ENCODE measurements at regions not wholly inside any gene's neighbourhood (a gene's known extent, or its start where the extent isn't known, plus 50 kb on each side); places are given as distances from the start of the nearest gene placed in this dataset.

GRCh38 chr1:157194731-157195520 lies 56.7 kb upstream of the ETV3 start:
- H2AFZ ChIP-seq (ENCODE audit: low read depth), result no peak overlapping the region
- no peak overlapping the region for H3K4me2 ChIP-seq
- H3K27me3 ChIP-seq (ENCODE audit: insufficient read depth), result peaks cover 62% of the 10 kb centered on the region
- H3K9me2 ChIP-seq, result no peaks in the 10 kb centered on the region
- POLR2A ChIA-PET, result no interaction called here
- no peaks in the 10 kb centered on the region for H3K4me1 ChIP-seq (ENCODE audit: control insufficient read depth in 1 of 2, insufficient read depth in 2 of 2, low read depth in 1 of 2, low read length in 1 of 2)
- CTCF ChIA-PET, result interaction anchor here (0.8 to 2.2 kb wide), 6 partner anchors 9 to 300 kb away, joined by 3 to 5 read pairs (median 4); no protein-coding TSS in a partner anchor
- no peaks in the 10 kb centered on the region for H3K79me2 ChIP-seq (ENCODE audit: insufficient read depth)
- TF ChIP-seq, protein P1, sequence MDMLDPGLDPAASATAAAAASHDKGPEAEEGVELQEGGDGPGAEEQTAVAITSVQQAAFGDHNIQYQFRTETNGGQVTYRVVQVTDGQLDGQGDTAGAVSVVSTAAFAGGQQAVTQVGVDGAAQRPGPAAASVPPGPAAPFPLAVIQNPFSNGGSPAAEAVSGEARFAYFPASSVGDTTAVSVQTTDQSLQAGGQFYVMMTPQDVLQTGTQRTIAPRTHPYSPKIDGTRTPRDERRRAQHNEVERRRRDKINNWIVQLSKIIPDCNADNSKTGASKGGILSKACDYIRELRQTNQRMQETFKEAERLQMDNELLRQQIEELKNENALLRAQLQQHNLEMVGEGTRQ (IDR thresholded peaks at IDR 0.05; ENCODE audit: borderline replicate concordance, low read depth, low read length), result no peak
- TF ChIP-seq NFIC (IDR thresholded peaks at IDR 0.05; ENCODE audit: borderline replicate concordance) (no peak), POLR2AphosphoS5 (IDR thresholded peaks at IDR 0.05; ENCODE audit: low read depth, low read length) (no peak), MXI1 (IDR thresholded peaks at IDR 0.05; ENCODE audit: low read depth, low read length) (no peak)
- no peaks in the 10 kb centered on the region for H4K20me1 ChIP-seq (ENCODE audit: insufficient read depth)
- H3K4me3 ChIP-seq (ENCODE audit: low read depth in 2 of 2, low read length in 1 of 2), result no peak overlapping the region
- H3K27ac ChIP-seq (ENCODE audit: low read depth in 2 of 2, low read length in 1 of 2), result no peak overlapping the region
- H3K36me3 ChIP-seq (replicated peaks in 1 of 2; ENCODE audit: control insufficient read depth in 1 of 2, insufficient read depth in 2 of 2, low read length in 1 of 2), result no peaks in the 10 kb centered on the region
- H3K9me3 ChIP-seq, result no peaks in the 10 kb centered on the region
- peak; percentile 37 for DNase-seq
- 20% methylated on average over 1 of the region's 67 CpGs for WGBS (ENCODE audit: low lambda C conversion rate)
- H3F3A ChIP-seq (replicated peaks; ENCODE audit: insufficient read depth), result peaks cover 3% of the 10 kb centered on the region
- no peak overlapping the region for H3K9ac ChIP-seq

GRCh38 chr1:157193702-157194391 lies 55.7 kb upstream of the ETV3 start:
- Histone ChIP-seq H3K9me2 (no peaks in the 10 kb centered on the region), H3K36me3 (replicated peaks in 1 of 2; ENCODE audit: control insufficient read depth in 1 of 2, insufficient read depth in 2 of 2, low read length in 1 of 2) (no peaks in the 10 kb centered on the region), H3K4me3 (ENCODE audit: low read depth in 2 of 2, low read length in 1 of 2) (no peak overlapping the region; a peak in 1 of 4 replicates), H3F3A (replicated peaks; ENCODE audit: insufficient read depth) (peaks cover 3% of the 10 kb centered on the region), H3K79me2 (ENCODE audit: insufficient read depth) (no peaks in the 10 kb centered on the region), H3K27me3 (ENCODE audit: insufficient read depth) (peaks cover 68% of the 10 kb centered on the region), H4K20me1 (ENCODE audit: insufficient read depth) (no peaks in the 10 kb centered on the region), H3K9ac (no peak overlapping the region), H3K27ac (ENCODE audit: low read depth in 2 of 2, low read length in 1 of 2) (no peak overlapping the region), H2AFZ (ENCODE audit: low read depth) (no peak overlapping the region), H3K9me3 (no peaks in the 10 kb centered on the region), H3K4me1 (ENCODE audit: control insufficient read depth in 1 of 2, insufficient read depth in 2 of 2, low read depth in 1 of 2, low read length in 1 of 2) (no peaks in the 10 kb centered on the region), H3K4me2 (no peak overlapping the region)
- ChIA-PET CTCF (interaction anchor here (0.7 to 1.1 kb wide), 5 partner anchors 12 to 24 kb away, joined by 3 to 5 read pairs (median 4); no protein-coding TSS in a partner anchor), POLR2A (no interaction called here)
- WGBS (ENCODE audit: low lambda C conversion rate), result 32% methylated on average over 20 of the region's 20 CpGs
- DNase-seq, result peak; percentile 64
- TF ChIP-seq CTCF (IDR thresholded peaks at IDR 0.05) (peak; percentile 85), RXRA (IDR thresholded peaks at IDR 0.05; ENCODE audit: borderline replicate concordance, low read depth) (no peak), MAX (IDR thresholded peaks at IDR 0.05; ENCODE audit: low read depth) (no peak), CHD2 (IDR thresholded peaks at IDR 0.05; ENCODE audit: low read length, partially characterized antibody) (no peak), RAD21 (IDR thresholded peaks at IDR 0.05; ENCODE audit: low read length) (peak; percentile 55), FOXM1 (IDR thresholded peaks at IDR 0.05; ENCODE audit: low read depth) (no peak), EZH2phosphoT487 (IDR thresholded peaks at IDR 0.05; ENCODE audit: borderline replicate concordance, low read depth) (peak; percentile 64; the same call in 1 of the 2 replicates), NFIC (IDR thresholded peaks at IDR 0.05; ENCODE audit: borderline replicate concordance) (no peak), SMC3 (IDR thresholded peaks at IDR 0.05; ENCODE audit: low read depth, low read length) (peak; percentile 50)
- TF ChIP-seq, protein P2, sequence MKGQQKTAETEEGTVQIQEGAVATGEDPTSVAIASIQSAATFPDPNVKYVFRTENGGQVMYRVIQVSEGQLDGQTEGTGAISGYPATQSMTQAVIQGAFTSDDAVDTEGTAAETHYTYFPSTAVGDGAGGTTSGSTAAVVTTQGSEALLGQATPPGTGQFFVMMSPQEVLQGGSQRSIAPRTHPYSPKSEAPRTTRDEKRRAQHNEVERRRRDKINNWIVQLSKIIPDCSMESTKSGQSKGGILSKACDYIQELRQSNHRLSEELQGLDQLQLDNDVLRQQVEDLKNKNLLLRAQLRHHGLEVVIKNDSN (IDR thresholded peaks at IDR 0.05; ENCODE audit: borderline replicate concordance, low read depth), result no peak

All from SK-N-SH (cell line).